Endothelial cell of umbilical vein (primary cell): ENCODE measurements at regions not wholly inside any gene's neighbourhood (a gene's known extent, or its start where the extent isn't known, plus 50 kb on each side); places are given as distances from the start of the nearest gene placed in this dataset.
"Not testable (repeated sequence)": the region's sequence is repeated elsewhere in the genome, so short reads cannot be mapped to it uniquely, and the experiment has no call there.

ENCODE experiments used
- BruUV-seq: library from RNA; stranded (reverse); fragments of 400-500 nt; replicated peaks from 2 replicates; lab custom pipeline; 2021; lab: Mats Ljungman, UMichigan
- CTCF ChIA-PET: fragments of 300-600, 350-600 bp; sonication (Branson Sonifier 250); formaldehyde crosslinking; loops from one replicate; lab custom pipeline; 2021; ENCODE audit warnings: antibody characterized with exemption, inconsistent platforms; lab: Charles Lee
- POLR2A ChIA-PET: fragments of 300-600, 350-600 bp; sonication (Branson Sonifier 250); formaldehyde crosslinking; loops from one replicate; lab custom pipeline; 2021; ENCODE audit warnings: antibody characterized with exemption, inconsistent platforms; lab: Charles Lee
- DNase-seq: peaks from one replicate; pipeline ENCODE4 v3.0.0-alpha.2; 2011; ENCODE audit warnings: low read depth, low spot score
- FAIRE-seq: peaks from 2 replicates; lab custom pipeline; 2011; peaks lifted over from hg19 to GRCh38; lab: Jason Lieb, UNC
- H2AFZ ChIP-seq: 2 replicates; pipeline ENCODE4 v1.6.0; 2012; ENCODE audit warnings: low read depth, low read length, control low read depth, inconsistent platforms
- H3K27ac ChIP-seq: 2 replicates; pipeline ENCODE4 v1.5.1; 2011; ENCODE audit warnings: low read depth, mild to moderate bottlenecking, control low read depth, low read length, moderate library complexity; ENCODE audit not compliant: insufficient read depth
- H3K27me3 ChIP-seq, 2 experiments: 2 replicates each; pipeline versions ENCODE4 v1.6.0 to v1.6.1; 2011; ENCODE audit warnings: low read length in 2 of 2, mixed read lengths in 1 of 2; ENCODE audit not compliant: control insufficient read depth in 2 of 2, insufficient read depth in 2 of 2
- H3K36me3 ChIP-seq, 2 experiments: 2 replicates in 1 of 2; 3 replicates in 1 of 2; pipeline ENCODE4 v1.5.1; 2011; ENCODE audit warnings: low read length in 2 of 2, mild to moderate bottlenecking in 1 of 2, moderate library complexity in 1 of 2; ENCODE audit not compliant: control insufficient read depth in 2 of 2, insufficient read depth in 2 of 2; ENCODE audit errors: extremely low read depth in 1 of 2
- H3K4me1 ChIP-seq: 3 replicates; pipeline ENCODE4 v1.5.1; 2011; ENCODE audit warnings: mild to moderate bottlenecking, low read length; ENCODE audit not compliant: control insufficient read depth, insufficient read depth; ENCODE audit errors: extremely low read depth
- H3K4me2 ChIP-seq: 2 replicates; pipeline ENCODE4 v1.6.1; 2011; ENCODE audit warnings: low read length, control low read depth, mixed read lengths; ENCODE audit not compliant: insufficient read depth
- H3K4me3 ChIP-seq, 3 experiments: fragments of 200-600 bp in 1 of 3; sonication (generic), shearing (Covaris generic) in 1 of 3; replicated peaks in 1 of 3; 2 replicates each; pipeline ENCODE4 v1.5.1; 2011 to 2016; ENCODE audit warnings: control low read depth in 3 of 3, low read length in 3 of 3, mild to moderate bottlenecking in 2 of 3, inconsistent platforms in 1 of 3, low read depth in 1 of 3, moderate library complexity in 1 of 3; ENCODE audit not compliant: insufficient read depth in 1 of 3
- H3K79me2 ChIP-seq: 2 replicates; pipeline ENCODE4 v1.6.0; 2012; ENCODE audit warnings: low read length, inconsistent platforms; ENCODE audit not compliant: control insufficient read depth, insufficient read depth
- H3K9ac ChIP-seq: replicated peaks from 2 replicates; pipeline ENCODE3; 2011; ENCODE audit warnings: low read length, control low read depth; ENCODE audit not compliant: insufficient read depth; ENCODE audit errors: extremely low read depth
- H3K9me1 ChIP-seq: replicated peaks from 3 replicates; pipeline ENCODE4 v1.6.0; 2011; ENCODE audit warnings: mild to moderate bottlenecking, low read length; ENCODE audit not compliant: control insufficient read depth, insufficient read depth; ENCODE audit errors: extremely low read depth
- H3K9me3 ChIP-seq: replicated peaks from 2 replicates; pipeline ENCODE4 v1.5.1; 2012; ENCODE audit warnings: low read length, inconsistent platforms; ENCODE audit not compliant: control insufficient read depth, insufficient read depth
- H4K20me1 ChIP-seq: replicated peaks from 2 replicates; pipeline ENCODE3; 2011; ENCODE audit warnings: mild to moderate bottlenecking, low read length; ENCODE audit not compliant: control insufficient read depth, insufficient read depth; ENCODE audit errors: extremely low read depth
- CTCF ChIP-seq, 2 donors: IDR thresholded peaks; 1 replicate in 1 of 2; 2 replicates in 1 of 2; pipeline ENCODE4 v1.5.1; 2011; ENCODE audit warnings: low read length in 2 of 2, mild to moderate bottlenecking in 2 of 2, moderate library complexity in 2 of 2, control low read depth in 1 of 2, inconsistent platforms in 1 of 2, low read depth in 1 of 2; ENCODE audit not compliant: insufficient read depth in 1 of 2; ENCODE audit errors: extremely low read depth in 1 of 2
- EZH2 ChIP-seq: IDR thresholded peaks from 2 replicates; pipeline ENCODE4 v1.6.1; 2012; ENCODE audit warnings: borderline replicate concordance, low read depth, mild to moderate bottlenecking, moderate library complexity, low read length, inconsistent platforms; ENCODE audit not compliant: severe bottlenecking
- FOS ChIP-seq: IDR thresholded peaks from 2 replicates; pipeline ENCODE4 v1.6.1; 2011; ENCODE audit warnings: mild to moderate bottlenecking, low read length, moderate library complexity, borderline replicate concordance; ENCODE audit not compliant: insufficient read depth
- GATA2 ChIP-seq: IDR thresholded peaks from 2 replicates; pipeline ENCODE4 v1.7.0; 2011; ENCODE audit warnings: low read depth, mild to moderate bottlenecking, moderate library complexity, mixed read lengths, low read length; ENCODE audit not compliant: insufficient read length, insufficient read depth
- JUN ChIP-seq: IDR thresholded peaks from 2 replicates; pipeline ENCODE4 v1.6.1; 2011; ENCODE audit warnings: borderline replicate concordance, low read depth; ENCODE audit not compliant: insufficient read length, insufficient read depth
- MAX ChIP-seq: IDR thresholded peaks from 2 replicates; pipeline ENCODE4 v1.6.1; 2011; ENCODE audit not compliant: insufficient read depth, insufficient read length
- MYC ChIP-seq: IDR thresholded peaks from one replicate; pipeline ENCODE4 v1.6.1; 2011; ENCODE audit warnings: mild to moderate bottlenecking, low read depth, low read length
- POLR2A ChIP-seq: IDR thresholded peaks from 2 replicates; pipeline ENCODE4 v1.6.1; 2012; ENCODE audit warnings: low read depth, mild to moderate bottlenecking, control low read depth, low read length
- POLR2AphosphoS5 ChIP-seq: IDR thresholded peaks from 2 replicates; pipeline ENCODE4 v1.6.1; 2012; ENCODE audit warnings: low read depth, mild to moderate bottlenecking, control low read depth, low read length, moderate library complexity; ENCODE audit not compliant: insufficient read depth
- dilution Hi-C: fragments of 300-500 bp; cut with MboI; formaldehyde crosslinking; loops from one replicate; pipeline ENCODE4 v1.15.0; 2019; ENCODE audit warnings: low sequenced_read_pairs; ENCODE audit not compliant: extremely low pct_ligation_motif_present
- intact Hi-C: fragments of 100-400 bp; cut with micrococcal nuclease; formaldehyde crosslinking; loops from one replicate; pipeline ENCODE4 v1.10.0; 2022

DNA sequence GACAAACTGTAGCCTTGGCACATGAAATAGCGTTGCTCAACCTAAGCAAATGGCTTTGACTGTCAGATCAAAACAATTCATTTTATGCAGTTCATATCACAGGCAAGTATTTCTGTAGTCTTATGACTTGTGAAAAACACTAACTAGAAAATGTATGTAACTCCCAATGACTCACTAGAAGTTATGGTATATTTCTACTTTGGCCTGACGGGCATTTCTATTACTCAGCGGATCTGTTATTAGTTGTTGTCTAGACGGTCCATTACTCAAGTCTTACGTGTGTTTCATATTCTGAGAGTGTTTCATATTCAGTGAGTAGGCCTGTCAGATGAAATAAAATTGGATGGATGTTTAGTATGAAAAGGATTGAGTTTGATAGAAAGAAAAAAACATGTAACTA lies 880.9 kb downstream of the PRIM2 start:
- H3K27me3 ChIP-seq = no peaks in the 10 kb centered on the region
- no peak for TF ChIP-seq EZH2
- no peak for TF ChIP-seq POLR2A
- no peak for TF ChIP-seq JUN
- TF ChIP-seq FOS = no peak
- TF ChIP-seq GATA2 = no peak
- TF ChIP-seq MAX = no peak
- TF ChIP-seq POLR2AphosphoS5 = no peak
- no peak for TF ChIP-seq CTCF (IDR thresholded peaks at IDR 0.05; ENCODE audit: extremely low read depth in 1 of 2, insufficient read depth in 1 of 2, low read depth in 1 of 2, low read length in 2 of 2)
- no peak for TF ChIP-seq MYC
- H2AFZ ChIP-seq = no peak overlapping the region
- intact Hi-C loops = no loop called here
- no peak overlapping the region for H3K27ac ChIP-seq
- BruUV-seq = no TSS peak
- DNase-seq = no peak
- no peaks in the 10 kb centered on the region for H3K4me1 ChIP-seq
- H3K79me2 ChIP-seq = no peaks in the 10 kb centered on the region
- H3K9me1 ChIP-seq = no peaks in the 10 kb centered on the region
- ChIA-PET CTCF (no interaction called here), POLR2A (no interaction called here)
- H3K4me3 ChIP-seq = no peak overlapping the region
- H4K20me1 ChIP-seq = no peaks in the 10 kb centered on the region
- H3K9ac ChIP-seq = no peak overlapping the region
- no peaks in the 10 kb centered on the region for H3K36me3 ChIP-seq
- dilution Hi-C loops = no loop called here
- no peak for FAIRE-seq
- H3K4me2 ChIP-seq = no peak overlapping the region
- H3K9me3 ChIP-seq = no peaks in the 10 kb centered on the region

- H3K4me3 ChIP-seq, H3K36me3 ChIP-seq, H3K27me3 ChIP-seq, FAIRE-seq, H3K9me3 ChIP-seq, intact Hi-C loops, H4K20me1 ChIP-seq, H3K79me2 ChIP-seq, H3K9me1 ChIP-seq, H2AFZ ChIP-seq, BruUV-seq, dilution Hi-C loops, POLR2A ChIA-PET, H3K9ac ChIP-seq, H3K4me1 ChIP-seq, H3K4me2 ChIP-seq, H3K27ac ChIP-seq, DNase-seq, CTCF ChIA-PET: not testable (repeated sequence)
Measured at GRCh38 chr6:58237124-58237523, 919.7 kb downstream of the PRIM2 start.

GRCh38 chr6:58238421-58238820 lies 921.0 kb downstream of the PRIM2 start:
- DNase-seq, H3K36me3 ChIP-seq, H3K9ac ChIP-seq, H4K20me1 ChIP-seq, H3K4me3 ChIP-seq, H3K79me2 ChIP-seq, H3K9me1 ChIP-seq, BruUV-seq, FAIRE-seq, H2AFZ ChIP-seq, H3K4me1 ChIP-seq, H3K4me2 ChIP-seq, H3K27me3 ChIP-seq, intact Hi-C loops, dilution Hi-C loops, CTCF ChIA-PET, POLR2A ChIA-PET, H3K27ac ChIP-seq, H3K9me3 ChIP-seq: not testable (repeated sequence)
